Endothelial cell of umbilical vein (primary cell): ENCODE measurements at regions not wholly inside any gene's neighbourhood (a gene's known extent, or its start where the extent isn't known, plus 50 kb on each side); places are given as distances from the start of the nearest gene placed in this dataset.

Experiments used
- BruUV-seq: library from RNA; stranded (reverse); fragments of 400-500 nt; replicated peaks from 2 replicates; lab custom pipeline; 2021; lab: Mats Ljungman, UMichigan
- CTCF ChIA-PET: fragments of 300-600, 350-600 bp; sonication (Branson Sonifier 250); formaldehyde crosslinking; loops from one replicate; lab custom pipeline; 2021; ENCODE audit warnings: antibody characterized with exemption, inconsistent platforms; lab: Charles Lee
- POLR2A ChIA-PET: fragments of 300-600, 350-600 bp; sonication (Branson Sonifier 250); formaldehyde crosslinking; loops from one replicate; lab custom pipeline; 2021; ENCODE audit warnings: antibody characterized with exemption, inconsistent platforms; lab: Charles Lee
- DNase-seq: peaks from one replicate; pipeline ENCODE4 v3.0.0-alpha.2; 2011; ENCODE audit warnings: low read depth, low spot score
- FAIRE-seq: peaks from 2 replicates; lab custom pipeline; 2011; peaks lifted over from hg19 to GRCh38; lab: Jason Lieb, UNC
- H2AFZ ChIP-seq: 2 replicates; pipeline ENCODE4 v1.6.0; 2012; ENCODE audit warnings: low read depth, low read length, control low read depth, inconsistent platforms
- H3K27ac ChIP-seq: 2 replicates; pipeline ENCODE4 v1.5.1; 2011; ENCODE audit warnings: low read depth, mild to moderate bottlenecking, control low read depth, low read length, moderate library complexity; ENCODE audit not compliant: insufficient read depth
- H3K27me3 ChIP-seq, 2 experiments: 2 replicates each; pipeline versions ENCODE4 v1.6.0 to v1.6.1; 2011; ENCODE audit warnings: low read length in 2 of 2, mixed read lengths in 1 of 2; ENCODE audit not compliant: control insufficient read depth in 2 of 2, insufficient read depth in 2 of 2
- H3K36me3 ChIP-seq, 2 experiments: 2 replicates in 1 of 2; 3 replicates in 1 of 2; pipeline ENCODE4 v1.5.1; 2011; ENCODE audit warnings: low read length in 2 of 2, mild to moderate bottlenecking in 1 of 2, moderate library complexity in 1 of 2; ENCODE audit not compliant: control insufficient read depth in 2 of 2, insufficient read depth in 2 of 2; ENCODE audit errors: extremely low read depth in 1 of 2
- H3K4me1 ChIP-seq: 3 replicates; pipeline ENCODE4 v1.5.1; 2011; ENCODE audit warnings: mild to moderate bottlenecking, low read length; ENCODE audit not compliant: control insufficient read depth, insufficient read depth; ENCODE audit errors: extremely low read depth
- H3K4me2 ChIP-seq: 2 replicates; pipeline ENCODE4 v1.6.1; 2011; ENCODE audit warnings: low read length, control low read depth, mixed read lengths; ENCODE audit not compliant: insufficient read depth
- H3K4me3 ChIP-seq, 3 experiments: fragments of 200-600 bp in 1 of 3; sonication (generic), shearing (Covaris generic) in 1 of 3; replicated peaks in 1 of 3; 2 replicates each; pipeline ENCODE4 v1.5.1; 2011 to 2016; ENCODE audit warnings: control low read depth in 3 of 3, low read length in 3 of 3, mild to moderate bottlenecking in 2 of 3, inconsistent platforms in 1 of 3, low read depth in 1 of 3, moderate library complexity in 1 of 3; ENCODE audit not compliant: insufficient read depth in 1 of 3
- H3K79me2 ChIP-seq: 2 replicates; pipeline ENCODE4 v1.6.0; 2012; ENCODE audit warnings: low read length, inconsistent platforms; ENCODE audit not compliant: control insufficient read depth, insufficient read depth
- H3K9ac ChIP-seq: replicated peaks from 2 replicates; pipeline ENCODE3; 2011; ENCODE audit warnings: low read length, control low read depth; ENCODE audit not compliant: insufficient read depth; ENCODE audit errors: extremely low read depth
- H3K9me1 ChIP-seq: replicated peaks from 3 replicates; pipeline ENCODE4 v1.6.0; 2011; ENCODE audit warnings: mild to moderate bottlenecking, low read length; ENCODE audit not compliant: control insufficient read depth, insufficient read depth; ENCODE audit errors: extremely low read depth
- H3K9me3 ChIP-seq: replicated peaks from 2 replicates; pipeline ENCODE4 v1.5.1; 2012; ENCODE audit warnings: low read length, inconsistent platforms; ENCODE audit not compliant: control insufficient read depth, insufficient read depth
- H4K20me1 ChIP-seq: replicated peaks from 2 replicates; pipeline ENCODE3; 2011; ENCODE audit warnings: mild to moderate bottlenecking, low read length; ENCODE audit not compliant: control insufficient read depth, insufficient read depth; ENCODE audit errors: extremely low read depth
- EZH2 ChIP-seq: IDR thresholded peaks from 2 replicates; pipeline ENCODE4 v1.6.1; 2012; ENCODE audit warnings: borderline replicate concordance, low read depth, mild to moderate bottlenecking, moderate library complexity, low read length, inconsistent platforms; ENCODE audit not compliant: severe bottlenecking
- FOS ChIP-seq: IDR thresholded peaks from 2 replicates; pipeline ENCODE4 v1.6.1; 2011; ENCODE audit warnings: mild to moderate bottlenecking, low read length, moderate library complexity, borderline replicate concordance; ENCODE audit not compliant: insufficient read depth
- GATA2 ChIP-seq: IDR thresholded peaks from 2 replicates; pipeline ENCODE4 v1.7.0; 2011; ENCODE audit warnings: low read depth, mild to moderate bottlenecking, moderate library complexity, mixed read lengths, low read length; ENCODE audit not compliant: insufficient read length, insufficient read depth
- JUN ChIP-seq: IDR thresholded peaks from 2 replicates; pipeline ENCODE4 v1.6.1; 2011; ENCODE audit warnings: borderline replicate concordance, low read depth; ENCODE audit not compliant: insufficient read length, insufficient read depth
- MAX ChIP-seq: IDR thresholded peaks from 2 replicates; pipeline ENCODE4 v1.6.1; 2011; ENCODE audit not compliant: insufficient read depth, insufficient read length
- MYC ChIP-seq: IDR thresholded peaks from one replicate; pipeline ENCODE4 v1.6.1; 2011; ENCODE audit warnings: mild to moderate bottlenecking, low read depth, low read length
- POLR2AphosphoS5 ChIP-seq: IDR thresholded peaks from 2 replicates; pipeline ENCODE4 v1.6.1; 2012; ENCODE audit warnings: low read depth, mild to moderate bottlenecking, control low read depth, low read length, moderate library complexity; ENCODE audit not compliant: insufficient read depth
- dilution Hi-C: fragments of 300-500 bp; cut with MboI; formaldehyde crosslinking; loops from one replicate; pipeline ENCODE4 v1.15.0; 2019; ENCODE audit warnings: low sequenced_read_pairs; ENCODE audit not compliant: extremely low pct_ligation_motif_present
- intact Hi-C: fragments of 100-400 bp; cut with micrococcal nuclease; formaldehyde crosslinking; loops from one replicate; pipeline ENCODE4 v1.10.0; 2022
- TF ChIP-seq, protein P1 (sequence below), 2 donors: IDR thresholded peaks; 1 replicate in 1 of 2; 2 replicates in 1 of 2; pipeline ENCODE4 v1.5.1; 2011; ENCODE audit warnings: low read length in 2 of 2, mild to moderate bottlenecking in 2 of 2, moderate library complexity in 2 of 2, control low read depth in 1 of 2, inconsistent platforms in 1 of 2, low read depth in 1 of 2; ENCODE audit not compliant: insufficient read depth in 1 of 2; ENCODE audit errors: extremely low read depth in 1 of 2

DNA sequence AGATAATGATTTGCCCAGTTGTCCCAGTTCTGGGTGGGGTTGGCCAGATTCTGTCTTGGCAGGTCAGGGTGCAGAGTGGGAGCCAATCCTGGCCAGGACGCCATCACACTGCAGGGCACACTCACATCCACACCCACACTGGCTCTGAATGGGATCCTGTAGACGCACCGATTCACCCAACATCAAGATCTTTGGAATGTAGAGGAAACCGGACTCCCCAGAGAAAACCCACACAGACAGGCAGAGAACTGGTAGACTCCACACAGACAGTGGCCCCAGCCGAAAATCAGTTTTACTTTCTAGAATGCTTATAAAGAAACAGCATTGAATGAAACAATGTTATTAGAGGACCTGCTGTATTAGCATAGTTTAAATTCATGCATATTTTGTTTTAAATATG, 343.1 kb upstream of the DAB2 start:
- H3K4me1 ChIP-seq = no peaks in the 10 kb centered on the region
- H4K20me1 ChIP-seq = no peaks in the 10 kb centered on the region
- H3K27ac ChIP-seq = no peak overlapping the region
- H2AFZ ChIP-seq = no peak overlapping the region
- no peaks in the 10 kb centered on the region for H3K9me1 ChIP-seq
- no peak for TF ChIP-seq MAX
- no peak for TF ChIP-seq POLR2AphosphoS5
- TF ChIP-seq, protein P1, sequence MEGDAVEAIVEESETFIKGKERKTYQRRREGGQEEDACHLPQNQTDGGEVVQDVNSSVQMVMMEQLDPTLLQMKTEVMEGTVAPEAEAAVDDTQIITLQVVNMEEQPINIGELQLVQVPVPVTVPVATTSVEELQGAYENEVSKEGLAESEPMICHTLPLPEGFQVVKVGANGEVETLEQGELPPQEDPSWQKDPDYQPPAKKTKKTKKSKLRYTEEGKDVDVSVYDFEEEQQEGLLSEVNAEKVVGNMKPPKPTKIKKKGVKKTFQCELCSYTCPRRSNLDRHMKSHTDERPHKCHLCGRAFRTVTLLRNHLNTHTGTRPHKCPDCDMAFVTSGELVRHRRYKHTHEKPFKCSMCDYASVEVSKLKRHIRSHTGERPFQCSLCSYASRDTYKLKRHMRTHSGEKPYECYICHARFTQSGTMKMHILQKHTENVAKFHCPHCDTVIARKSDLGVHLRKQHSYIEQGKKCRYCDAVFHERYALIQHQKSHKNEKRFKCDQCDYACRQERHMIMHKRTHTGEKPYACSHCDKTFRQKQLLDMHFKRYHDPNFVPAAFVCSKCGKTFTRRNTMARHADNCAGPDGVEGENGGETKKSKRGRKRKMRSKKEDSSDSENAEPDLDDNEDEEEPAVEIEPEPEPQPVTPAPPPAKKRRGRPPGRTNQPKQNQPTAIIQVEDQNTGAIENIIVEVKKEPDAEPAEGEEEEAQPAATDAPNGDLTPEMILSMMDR (IDR thresholded peaks at IDR 0.05; ENCODE audit: extremely low read depth in 1 of 2, insufficient read depth in 1 of 2, low read depth in 1 of 2, low read length in 2 of 2) = no peak
- no peak for TF ChIP-seq GATA2
- no peak for TF ChIP-seq MYC
- TF ChIP-seq JUN = no peak
- TF ChIP-seq EZH2 = no peak
- TF ChIP-seq FOS = no peak
- no peaks in the 10 kb centered on the region for H3K9me3 ChIP-seq
- CTCF ChIA-PET = no interaction called here
- no peak overlapping the region for H3K9ac ChIP-seq
- DNase-seq (no peak), FAIRE-seq (no peak)
- POLR2A ChIA-PET = no interaction called here
- intact Hi-C loops (no loop called here), dilution Hi-C loops (no loop called here)
- no peaks in the 10 kb centered on the region for H3K27me3 ChIP-seq
- no peaks in the 10 kb centered on the region for H3K79me2 ChIP-seq
- no peaks in the 10 kb centered on the region for H3K36me3 ChIP-seq
- H3K4me3 ChIP-seq = no peak overlapping the region
- H3K4me2 ChIP-seq = no peak overlapping the region
- BruUV-seq = no TSS peak
